Pons (tissue), 1 donor: ENCODE measurements at regions not wholly inside any gene's neighbourhood (a gene's known extent, or its start where the extent isn't known, plus 50 kb on each side); places are given as distances from the start of the nearest gene placed in this dataset.

Experiments
- DNase-seq: peaks from one replicate; pipeline ENCODE4 v3.0.0-alpha.2; 2016; ENCODE audit warnings: low spot score

- DNase-seq: no peak
Measured at GRCh38 chr16:8271344-8271743, 319.0 kb downstream of the TMEM114 start.

DNA sequence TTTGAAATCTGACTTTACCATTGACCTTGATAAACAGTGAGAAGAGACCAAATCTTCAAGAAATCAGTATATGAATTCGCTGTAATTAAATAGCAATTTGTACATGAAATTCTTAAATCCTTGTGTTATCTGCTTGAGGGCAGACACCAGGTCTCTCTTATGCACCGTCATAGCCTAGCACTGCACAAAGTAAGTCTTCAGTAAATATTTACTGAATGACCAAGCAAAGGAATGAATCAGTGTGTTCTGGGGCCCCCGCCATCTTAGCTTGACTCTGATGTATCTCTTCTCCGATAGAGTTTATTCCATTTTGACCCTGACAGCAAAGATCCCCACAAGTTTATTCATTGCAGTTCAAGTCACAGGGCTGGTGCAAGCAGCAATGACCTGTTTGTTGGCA lies 328.0 kb downstream of the TMEM114 start:
- no peak for DNase-seq

DNA sequence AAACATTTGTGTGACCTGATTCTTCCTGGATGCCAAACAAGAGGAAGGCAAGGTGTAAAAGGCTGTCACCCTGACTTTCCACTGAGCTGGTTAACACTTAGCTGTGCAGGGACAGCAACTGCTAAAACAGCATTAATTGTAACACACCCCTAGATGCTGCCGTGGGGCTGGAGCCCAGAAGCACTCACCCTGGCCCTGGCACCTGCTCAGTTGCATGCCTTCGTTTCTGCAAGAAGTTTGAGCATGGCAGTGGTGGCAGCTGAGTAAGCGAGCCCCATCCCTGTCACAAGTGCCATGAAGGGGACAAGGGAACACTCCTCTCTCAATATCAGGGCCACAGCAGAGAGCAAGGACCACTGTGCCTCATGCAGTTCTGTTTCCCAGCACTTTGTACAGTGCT lies 330.2 kb downstream of the TMEM114 start:
- no peak for DNase-seq

DNA sequence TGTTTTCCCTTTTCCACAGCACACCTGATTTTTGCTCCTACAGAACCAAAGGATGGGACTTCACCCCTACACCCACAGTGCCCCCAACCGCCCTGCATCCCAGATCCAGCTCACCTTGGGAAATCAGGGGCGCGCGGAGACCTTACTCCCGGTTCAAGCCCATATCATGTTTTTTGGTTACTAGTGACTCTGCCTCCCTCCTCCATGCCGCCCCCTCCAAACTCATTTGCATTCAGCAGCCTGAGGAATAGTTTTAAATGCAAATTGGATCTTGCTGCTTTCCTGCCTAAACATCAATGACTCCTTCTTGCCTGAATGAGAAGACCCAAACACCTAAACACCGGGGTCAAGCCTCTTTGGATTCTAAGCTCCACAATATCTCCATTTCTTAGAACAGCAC lies 331.8 kb downstream of the TMEM114 start:
- DNase-seq: no peak

DNA sequence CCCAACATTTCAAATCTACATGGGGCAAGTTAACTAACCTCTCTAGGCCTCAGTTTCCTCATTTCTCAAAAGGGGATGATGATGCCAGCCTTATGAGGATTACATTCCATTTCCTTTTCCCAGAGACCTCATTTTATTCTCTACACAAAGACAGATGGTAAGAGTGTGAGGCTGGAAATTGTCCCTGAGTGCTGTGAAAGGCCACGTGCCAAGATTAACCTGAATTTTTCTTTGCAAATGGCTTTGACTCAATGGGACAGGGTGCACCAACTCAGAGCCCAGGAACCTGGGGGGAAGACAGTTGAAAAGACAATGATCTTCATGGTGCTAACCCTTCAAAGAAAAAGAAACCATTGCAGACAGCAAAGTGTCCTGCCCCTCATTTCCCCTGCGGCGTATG lies 332.8 kb downstream of the TMEM114 start:
- DNase-seq: no peak

- DNase-seq: no peak
Measured at GRCh38 chr16:8254405-8254804, 335.9 kb downstream of the TMEM114 start.

- no peak for DNase-seq
Measured at GRCh38 chr16:8253718-8254117, 336.6 kb downstream of the TMEM114 start.

DNA sequence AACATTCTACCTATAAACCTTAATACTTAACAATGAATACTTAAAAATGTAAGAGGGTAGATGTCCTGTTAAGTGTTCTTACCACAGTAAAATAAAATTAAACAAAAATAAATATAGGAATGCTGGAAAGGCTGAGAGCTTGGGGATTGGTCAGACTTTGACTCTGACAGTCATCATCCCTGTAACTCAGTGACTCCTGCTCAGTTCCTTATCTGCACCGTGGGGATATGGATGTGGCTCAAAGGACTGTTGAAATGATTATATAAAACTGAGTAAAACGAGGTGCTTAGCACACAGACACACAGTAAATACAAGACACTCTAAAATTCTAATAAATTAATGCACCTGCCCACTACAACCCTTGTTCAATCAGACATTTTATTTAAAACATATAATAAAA lies 338.6 kb downstream of the TMEM114 start:
- DNase-seq: no peak

- DNase-seq: no peak
Measured at GRCh38 chr16:8251298-8251697, 339.0 kb downstream of the TMEM114 start.

- no peak for DNase-seq
Measured at GRCh38 chr16:8247993-8248392, 342.3 kb downstream of the TMEM114 start.

GRCh38 chr16:8243981-8244380 lies 346.3 kb downstream of the TMEM114 start:
- no peak for DNase-seq

DNA sequence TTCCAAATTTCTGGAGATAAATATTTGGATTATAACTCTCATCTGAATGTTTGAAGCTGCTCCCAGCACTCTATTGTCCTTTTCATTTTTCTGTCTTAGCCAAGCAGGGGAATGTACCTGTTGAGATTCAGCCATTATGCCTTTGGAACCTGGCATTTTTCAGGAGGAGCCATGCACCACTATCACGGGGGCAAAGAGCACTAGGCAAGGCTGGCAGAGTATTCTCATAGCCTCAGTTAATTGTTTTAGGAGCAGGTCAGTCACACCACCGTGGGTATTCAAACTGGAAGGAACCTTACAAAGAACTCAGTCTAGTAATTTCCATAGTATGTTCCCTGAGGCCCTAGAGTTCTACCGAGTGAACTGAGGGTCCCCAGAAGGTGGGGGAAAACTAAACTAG lies 348.9 kb downstream of the TMEM114 start:
- no peak for DNase-seq

GRCh38 chr16:8239443-8239842 lies 350.9 kb downstream of the TMEM114 start:
- no peak for DNase-seq

DNA sequence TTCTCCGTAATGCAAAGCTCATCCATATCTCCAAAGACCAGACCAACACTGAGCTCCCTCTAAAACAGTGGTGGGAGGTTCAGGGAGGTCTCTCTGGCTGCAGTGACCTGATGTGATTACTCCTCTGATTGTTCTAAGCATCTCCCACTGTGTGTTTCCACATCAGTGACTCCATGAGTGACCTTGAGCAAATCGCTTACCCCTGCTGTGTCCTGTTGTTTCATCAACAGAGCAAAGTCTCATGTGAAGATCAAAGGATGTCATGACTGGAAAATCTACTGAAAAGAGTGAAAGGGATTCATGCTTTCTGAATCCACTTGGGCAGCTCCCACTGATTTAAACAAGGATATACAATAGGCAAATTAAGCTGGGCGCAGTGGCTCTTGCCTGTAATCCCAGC lies 352.9 kb downstream of the TMEM114 start:
- DNase-seq: no peak

DNA sequence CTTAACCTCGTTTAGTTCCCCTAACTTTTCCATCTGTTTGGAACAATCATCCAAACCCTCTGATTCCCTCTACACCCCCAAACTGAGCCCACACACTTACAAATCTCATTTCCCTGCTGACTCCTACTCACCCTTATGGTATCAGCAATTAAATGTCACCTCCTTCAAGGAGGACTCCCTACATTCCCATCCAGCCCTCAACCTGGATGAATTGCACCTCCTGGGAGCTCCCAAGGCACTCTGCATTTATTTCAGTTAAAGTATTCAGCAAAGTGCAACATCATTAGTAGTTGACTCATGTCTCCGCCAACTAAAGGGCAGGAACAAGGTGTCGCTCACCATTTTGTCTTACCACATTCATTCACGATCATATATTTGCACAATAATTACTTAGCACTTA lies 353.5 kb downstream of the TMEM114 start:
- DNase-seq: no peak

DNA sequence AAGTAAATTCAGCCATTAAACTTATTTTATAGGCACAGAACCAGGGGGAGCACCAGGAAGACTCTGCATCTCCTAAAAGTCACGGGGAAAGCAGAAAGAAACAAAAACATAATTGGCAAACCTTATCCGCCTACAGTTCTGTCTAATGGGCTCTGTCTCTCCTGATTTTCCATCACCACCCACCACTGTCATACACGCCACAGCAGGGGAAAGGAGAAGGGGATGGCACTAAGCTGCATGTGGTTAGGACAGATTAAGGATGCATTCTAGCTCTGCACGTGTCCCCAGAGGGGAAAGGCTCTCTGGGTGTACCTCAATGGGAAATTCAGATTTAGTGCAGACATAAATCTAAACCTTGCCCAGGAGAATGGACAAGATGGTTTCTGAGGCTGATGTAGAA lies 359.8 kb downstream of the TMEM114 start:
- no peak for DNase-seq

DNA sequence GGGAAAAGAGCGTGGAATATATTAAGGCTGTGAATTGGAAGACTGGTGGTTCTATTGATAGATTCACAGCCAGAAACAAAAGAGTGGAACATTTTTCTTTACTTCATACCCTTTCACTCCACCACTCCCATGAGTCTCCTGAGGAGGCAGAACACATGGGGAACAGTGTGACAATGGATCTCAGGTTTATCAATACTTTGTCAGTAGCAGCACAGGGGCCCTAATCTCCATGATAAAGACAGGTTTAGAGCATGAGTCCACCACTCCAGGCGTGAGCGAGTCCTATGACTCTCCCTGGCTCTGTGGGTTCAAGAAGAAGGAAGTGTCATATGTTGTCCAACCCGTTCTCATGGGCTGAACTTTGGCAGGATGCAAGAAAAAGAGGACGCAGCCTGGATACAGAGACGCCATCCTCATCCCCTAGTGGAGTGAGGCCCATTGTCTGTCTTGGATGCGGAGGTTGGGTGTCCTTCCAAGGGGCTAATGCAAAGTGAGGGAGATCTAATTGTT lies 361.2 kb downstream of the TMEM114 start:
- DNase-seq: no peak

DNA sequence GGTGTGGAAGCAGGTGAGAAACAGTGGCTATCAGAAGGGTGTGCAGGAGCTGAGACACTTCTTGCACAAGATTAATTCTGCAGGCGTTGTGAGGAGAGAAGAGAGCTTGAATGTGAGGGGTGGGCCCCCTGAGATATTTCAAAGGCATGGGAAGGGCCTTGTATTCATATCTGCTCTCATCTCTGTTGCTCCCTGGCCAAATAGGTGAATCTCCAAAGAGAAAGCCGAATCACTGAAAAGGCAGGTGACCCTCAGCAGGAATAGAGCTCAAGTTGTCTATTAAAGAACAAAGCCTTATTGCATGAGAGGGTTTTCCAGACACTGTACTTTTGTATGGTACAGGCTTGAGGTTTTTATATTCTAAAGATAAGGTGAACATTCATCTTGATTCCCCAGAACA lies 373.1 kb downstream of the TMEM114 start:
- DNase-seq: no peak

DNA sequence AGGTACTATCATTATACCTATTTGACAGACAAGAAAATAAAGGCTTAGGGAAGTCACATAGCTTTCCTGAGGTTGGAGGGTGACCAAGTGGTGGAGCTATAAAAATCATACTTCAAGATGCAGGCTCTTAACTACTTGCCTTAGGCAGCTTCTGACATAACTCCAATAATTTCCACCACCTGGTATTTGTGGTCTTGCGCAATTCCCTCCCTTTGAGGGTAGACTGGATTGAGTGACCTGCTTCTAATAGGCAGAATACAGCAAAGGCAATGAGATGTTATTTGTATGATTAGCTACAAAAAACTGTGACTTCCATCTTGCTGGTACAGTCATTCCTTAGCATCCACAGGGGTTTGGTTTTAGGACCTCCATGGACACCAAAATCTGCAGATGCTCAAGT lies 385.5 kb downstream of the TMEM114 start:
- no peak for DNase-seq

- no peak for DNase-seq
Measured at GRCh38 chr16:8204096-8204495, 386.2 kb downstream of the TMEM114 start.

GRCh38 chr16:8203101-8203500 lies 387.2 kb downstream of the TMEM114 start:
- no peak for DNase-seq

- no peak for DNase-seq
Measured at GRCh38 chr16:8200839-8201238, 389.5 kb downstream of the TMEM114 start.

DNA sequence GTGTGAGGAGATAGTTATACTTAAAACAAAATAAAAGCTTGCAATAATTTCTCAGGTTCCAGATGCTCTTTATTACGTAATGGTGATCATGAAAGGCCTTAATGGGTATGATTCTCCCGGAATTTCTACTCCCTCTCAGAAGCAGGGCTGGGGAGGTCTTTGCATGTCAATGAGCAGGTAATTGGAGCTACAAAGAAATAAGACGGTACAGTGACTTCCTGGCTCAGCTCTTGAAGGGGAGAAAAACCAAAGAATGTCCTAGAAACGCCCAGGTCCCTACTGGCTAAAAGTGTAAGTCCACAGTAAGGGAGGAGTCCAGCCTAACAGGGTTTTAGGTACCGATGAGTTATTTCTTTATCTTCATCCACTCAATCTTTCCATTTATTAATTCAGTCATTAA lies 390.9 kb downstream of the TMEM114 start:
- DNase-seq: no peak

DNA sequence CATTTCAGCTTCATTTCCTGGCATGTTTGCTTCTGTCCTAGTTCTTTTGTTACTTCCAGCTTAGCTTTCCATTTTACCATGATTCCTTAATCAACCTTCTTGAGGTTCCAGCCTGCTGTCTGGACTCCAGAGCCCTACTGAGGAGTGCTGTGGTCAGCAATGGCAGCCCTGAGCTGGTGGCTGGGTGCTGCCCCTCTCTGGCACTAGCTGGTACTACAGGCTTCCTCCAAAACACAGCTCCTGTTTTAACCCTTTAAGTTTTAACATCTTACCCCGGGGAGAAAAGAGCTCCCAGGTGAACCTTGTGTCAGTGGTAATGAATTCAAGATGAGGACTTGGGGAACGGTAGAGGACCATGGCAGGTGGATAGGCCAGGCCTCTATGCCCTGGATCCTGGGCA lies 395.5 kb downstream of the TMEM114 start:
- DNase-seq: no peak

DNA sequence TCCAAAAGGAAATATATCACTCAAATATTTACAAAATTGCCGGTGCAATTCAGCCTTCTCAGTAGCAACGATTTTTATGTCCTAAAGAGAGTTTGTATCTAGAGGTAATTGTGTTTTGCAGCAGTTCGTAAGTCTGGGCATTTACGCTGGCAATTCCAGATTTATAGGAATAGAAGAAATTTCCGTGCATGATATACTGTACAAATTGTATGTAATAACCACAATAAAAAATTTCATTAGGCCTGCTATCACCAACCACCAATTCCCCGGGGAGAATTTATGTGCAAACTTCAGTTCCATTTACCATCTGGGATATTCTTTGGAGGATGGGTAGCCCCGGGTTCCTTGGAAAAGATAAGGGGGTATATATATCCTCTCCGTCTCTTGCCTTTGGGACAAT lies 401.5 kb downstream of the TMEM114 start:
- DNase-seq: no peak
